NCI-H748 (cell line): ENCODE measurements at regions not wholly inside any gene's neighbourhood (a gene's known extent, or its start where the extent isn't known, plus 50 kb on each side); places are given as distances from the start of the nearest gene placed in this dataset.

Source experiments
- DNase-seq: peaks from one replicate; lab custom pipeline; 2025; ENCODE audit not compliant: unreplicated experiment; lab: John Stamatoyannopoulos, UW

DNA sequence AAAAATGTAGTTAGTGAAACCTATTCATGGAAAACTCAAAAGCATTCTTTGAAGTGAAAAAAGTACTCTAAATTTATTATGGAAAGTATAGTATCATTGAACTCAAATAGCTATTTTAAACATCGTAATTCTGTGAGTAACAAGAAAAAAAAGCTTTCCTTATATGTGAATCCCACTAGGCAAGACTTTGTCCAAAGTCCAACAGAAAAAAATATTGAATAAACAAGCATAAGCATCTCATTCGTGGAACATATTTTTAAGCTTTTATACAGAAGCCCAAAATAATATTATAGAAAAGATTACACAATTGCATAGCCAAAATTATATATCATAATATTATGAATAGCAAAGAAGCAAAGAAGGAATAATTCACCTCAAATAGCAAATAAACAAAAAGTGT is 79.4 kb upstream of the IFNE start:
- no peak for DNase-seq

DNA sequence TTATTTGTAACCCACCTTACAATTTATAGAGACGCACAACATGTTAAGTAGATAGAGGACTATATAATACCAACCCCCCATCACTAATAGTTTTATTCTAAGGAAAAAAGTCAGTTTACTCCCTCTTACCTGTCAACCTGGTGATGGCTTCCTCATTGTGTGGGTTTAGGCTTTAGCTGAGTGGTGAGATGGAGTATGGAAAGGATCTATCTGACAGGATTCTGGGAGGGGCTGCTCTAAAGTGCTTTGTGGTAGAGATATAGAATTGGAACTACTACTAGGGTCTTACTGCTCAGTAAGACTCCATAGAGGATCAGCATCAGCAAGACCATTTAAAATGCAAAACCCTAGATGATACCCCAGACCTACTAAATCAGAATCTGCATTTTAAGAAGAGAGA is 82.1 kb upstream of the IFNE start:
- DNase-seq = no peak

DNA sequence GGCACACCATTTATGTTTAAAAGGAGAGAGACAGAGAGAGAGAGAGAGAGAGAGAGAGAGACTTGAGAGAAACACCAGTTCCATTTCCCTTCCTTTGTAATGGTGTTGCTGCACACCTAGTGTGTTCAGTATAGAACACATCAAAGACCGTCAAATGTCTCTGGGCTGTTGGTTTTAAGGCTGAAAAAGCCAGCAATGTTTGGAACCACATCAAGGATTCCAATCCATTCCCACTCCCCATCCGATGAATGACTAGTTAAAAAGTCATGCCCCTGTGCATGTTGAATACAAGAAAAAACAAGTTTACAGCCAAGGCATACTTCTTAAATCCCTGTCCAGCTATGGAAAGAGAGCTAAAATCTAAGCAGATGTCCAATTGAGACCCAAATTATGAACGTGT is 83.0 kb upstream of the IFNE start:
- DNase-seq = no peak

DNA sequence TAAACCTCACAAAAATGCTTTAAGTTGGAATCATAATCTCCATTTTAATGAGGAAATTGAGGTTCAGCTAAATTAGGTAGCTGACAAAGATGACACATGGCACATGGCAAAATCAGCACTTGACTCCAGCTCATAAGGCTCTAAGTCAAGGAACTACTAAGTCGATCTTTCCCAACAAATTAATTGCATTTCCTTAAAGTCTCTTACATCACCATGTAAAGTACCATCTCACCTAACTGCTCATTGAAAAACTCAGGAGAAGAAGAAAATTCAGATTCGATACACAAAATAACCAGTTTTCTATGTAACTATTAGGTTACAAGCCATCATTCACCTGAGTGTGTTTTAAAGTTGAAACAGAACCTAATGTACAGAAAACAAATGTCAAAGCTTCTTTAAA is 85.8 kb upstream of the IFNE start:
- no peak for DNase-seq

DNA sequence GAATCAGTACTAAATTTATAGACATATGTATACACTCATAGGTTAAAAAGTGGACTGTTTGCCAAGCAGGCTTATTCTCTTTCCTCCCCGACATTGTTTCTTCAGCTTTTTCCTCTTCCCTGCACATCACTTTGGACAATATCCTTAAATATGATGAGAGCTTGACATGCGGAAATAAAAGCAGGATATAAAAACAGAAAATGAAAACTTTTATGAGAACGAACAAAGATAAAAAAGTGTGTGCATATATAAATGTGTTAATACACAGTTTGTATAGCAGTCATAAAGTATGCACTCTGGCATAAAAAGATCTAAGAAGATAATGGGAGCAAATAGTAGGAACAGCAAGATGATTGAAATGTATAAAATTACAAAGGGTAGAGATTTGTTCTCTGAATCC is 86.4 kb upstream of the IFNE start:
- no peak for DNase-seq

DNA sequence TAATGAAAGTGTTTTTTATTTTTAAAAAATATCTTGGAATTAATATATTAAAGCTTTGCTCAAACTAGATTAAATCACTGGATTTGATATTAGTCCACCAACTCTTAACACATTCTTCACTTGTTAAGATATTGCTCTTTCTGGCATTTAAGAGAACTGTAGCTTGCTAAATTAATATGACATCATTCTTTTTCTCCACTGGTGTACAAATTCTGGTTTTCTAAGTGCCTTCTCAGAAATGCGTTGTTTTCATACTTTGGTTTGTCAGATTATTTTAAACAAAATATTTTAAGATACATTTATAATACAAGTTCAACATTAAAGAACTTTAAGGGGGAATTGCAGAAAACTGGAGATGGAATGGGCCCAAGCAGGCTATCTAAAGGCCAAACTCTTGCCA is 87.6 kb upstream of the IFNE start:
- no peak for DNase-seq

DNA sequence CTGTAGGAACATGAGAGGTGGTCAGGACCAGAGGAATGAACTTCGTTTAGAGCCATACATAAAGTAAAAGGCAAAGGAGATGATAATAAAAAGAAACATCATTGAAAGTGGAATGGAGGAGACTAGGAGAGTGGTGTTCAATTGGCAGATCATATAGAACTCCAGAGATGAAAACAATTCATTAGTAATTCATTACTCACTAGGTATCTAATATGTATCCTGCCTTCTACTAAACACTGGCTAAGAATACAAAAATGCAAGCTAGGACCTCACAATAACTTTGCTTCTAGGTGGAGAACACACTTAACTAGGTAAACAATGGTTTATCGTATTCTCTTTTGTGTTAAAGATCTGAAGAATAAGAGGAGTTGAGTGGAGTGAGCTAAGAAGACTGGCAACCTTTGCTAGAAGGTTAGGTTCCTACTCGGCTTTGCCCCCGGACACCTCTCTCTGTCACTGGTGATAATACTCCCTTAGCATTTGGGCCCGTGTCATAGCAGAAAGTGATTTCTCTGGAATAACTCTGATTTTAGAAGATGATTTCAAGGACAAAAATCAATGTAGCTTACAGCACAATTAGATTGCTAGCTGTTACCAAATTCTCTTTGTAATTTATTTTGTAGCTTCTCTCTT is 88.6 kb upstream of the IFNE start:
- DNase-seq = no peak

- DNase-seq = no peak
Measured at GRCh38 chr9:21574261-21574660, 92.1 kb upstream of the IFNE start.

DNA sequence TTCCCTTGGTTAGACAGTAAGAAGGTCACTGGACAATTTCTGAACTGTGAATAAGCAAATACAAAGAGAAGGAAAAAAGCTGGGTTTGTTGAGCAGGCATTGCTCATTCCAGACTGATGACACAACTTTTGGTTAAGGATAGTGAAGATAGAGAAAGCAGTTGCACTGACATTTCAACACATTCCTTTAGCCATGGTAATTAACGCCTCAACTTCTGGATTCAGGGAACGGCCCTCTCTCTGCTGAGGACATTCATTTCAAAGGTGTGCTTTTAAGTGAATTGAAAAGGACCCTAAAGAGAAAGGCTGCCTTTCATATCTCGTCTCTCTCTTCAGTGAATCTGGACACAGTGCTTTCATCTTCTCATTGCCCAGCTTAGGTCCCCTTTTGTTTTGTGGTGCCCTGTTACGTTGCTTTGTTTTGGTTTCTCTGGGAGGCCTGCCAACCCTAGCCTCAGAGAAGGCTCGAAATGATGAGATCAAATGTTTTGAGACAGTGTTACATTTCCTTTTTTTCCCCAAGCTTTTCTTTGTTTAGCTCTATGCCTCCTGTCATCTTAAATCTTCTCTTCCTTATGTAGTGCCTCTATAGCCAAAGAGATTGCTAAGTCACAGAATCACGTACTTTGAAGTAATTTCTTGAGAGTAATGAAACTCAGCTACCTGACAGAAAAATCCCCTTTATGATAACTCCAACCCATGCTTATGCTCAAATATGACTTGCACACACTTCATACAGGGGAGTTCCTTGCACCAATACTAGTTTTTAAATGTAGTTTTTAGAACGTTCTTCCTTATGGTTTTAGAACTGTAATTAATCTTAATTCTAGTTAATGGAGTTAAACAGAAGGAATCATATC is 94.4 kb upstream of the IFNE start:
- no peak for DNase-seq

DNA sequence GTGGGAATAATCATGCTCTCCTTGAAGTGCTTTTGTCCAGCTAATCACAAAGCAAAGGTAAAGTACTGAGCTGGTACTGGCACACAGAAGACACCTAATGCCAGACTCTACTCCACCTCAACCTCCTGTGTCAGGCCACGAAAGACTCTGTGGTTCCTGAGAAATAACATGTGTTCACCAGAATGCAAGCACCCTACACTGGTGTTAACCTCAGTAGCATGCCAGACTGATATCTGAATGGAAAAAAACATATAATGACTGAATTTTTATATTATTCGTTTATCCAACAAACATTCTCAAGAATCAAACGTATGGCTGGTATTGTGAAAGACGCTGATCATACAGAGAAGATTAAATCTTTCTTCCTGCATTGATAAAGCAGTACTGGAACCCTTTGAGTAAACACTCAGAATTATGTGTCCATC is 97.1 kb upstream of the IFNE start:
- no peak for DNase-seq

- DNase-seq = no peak
Measured at GRCh38 chr9:21579743-21580142, 97.6 kb upstream of the IFNE start.

- no peak for DNase-seq
Measured at GRCh38 chr9:21580636-21581378, 98.7 kb upstream of the IFNE start.

GRCh38 chr9:21583628-21584377 is 101.7 kb upstream of the IFNE start:
- DNase-seq = no peak

- DNase-seq = no peak
Measured at GRCh38 chr9:21584890-21585289, 102.8 kb upstream of the IFNE start.

DNA sequence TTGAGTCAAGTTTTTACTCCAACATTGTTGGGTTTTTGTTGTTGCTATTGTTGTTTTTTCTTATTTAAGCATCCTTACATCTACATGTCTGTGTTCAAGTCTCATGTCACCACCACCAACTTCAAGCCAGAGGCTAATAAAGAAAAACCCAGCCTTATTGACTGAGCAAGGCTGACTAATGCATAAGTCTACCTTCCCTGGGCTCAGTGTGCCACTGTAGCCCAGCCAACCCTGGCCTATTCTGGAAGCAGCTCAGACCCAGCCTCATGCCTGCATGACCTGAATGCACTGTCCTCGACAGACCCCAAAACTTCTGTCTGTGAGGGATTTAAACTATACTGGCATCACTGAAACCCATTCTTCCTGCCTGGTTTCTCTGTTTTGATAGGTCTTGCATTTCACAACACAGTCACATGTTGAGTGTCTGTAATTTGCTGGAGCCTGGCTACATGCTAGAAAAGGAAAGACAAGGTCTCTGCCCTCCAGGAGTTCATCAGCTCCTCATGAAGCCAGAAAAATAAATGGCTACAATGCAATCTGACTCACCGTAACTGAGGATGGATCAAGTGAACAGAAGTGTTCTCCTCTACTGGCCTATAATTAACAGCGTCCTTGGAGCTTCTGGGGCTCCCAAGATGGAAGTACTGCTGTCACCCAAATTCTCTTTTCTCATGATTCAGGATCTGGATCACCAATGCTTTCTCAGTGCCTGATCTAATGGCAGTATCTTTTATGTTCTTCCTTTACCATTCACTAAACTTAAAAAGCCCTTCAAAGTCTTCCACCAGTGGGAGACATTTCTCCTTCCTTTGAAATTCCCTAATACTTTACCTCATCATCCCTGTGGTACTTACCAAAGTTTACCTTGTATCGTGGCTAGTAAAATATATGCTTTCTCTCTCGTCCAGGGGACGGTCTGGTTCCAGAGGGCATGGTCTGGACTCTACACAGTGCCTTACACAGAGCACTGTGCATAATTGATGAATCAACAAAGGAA is 103.9 kb upstream of the IFNE start:
- DNase-seq = no peak

DNA sequence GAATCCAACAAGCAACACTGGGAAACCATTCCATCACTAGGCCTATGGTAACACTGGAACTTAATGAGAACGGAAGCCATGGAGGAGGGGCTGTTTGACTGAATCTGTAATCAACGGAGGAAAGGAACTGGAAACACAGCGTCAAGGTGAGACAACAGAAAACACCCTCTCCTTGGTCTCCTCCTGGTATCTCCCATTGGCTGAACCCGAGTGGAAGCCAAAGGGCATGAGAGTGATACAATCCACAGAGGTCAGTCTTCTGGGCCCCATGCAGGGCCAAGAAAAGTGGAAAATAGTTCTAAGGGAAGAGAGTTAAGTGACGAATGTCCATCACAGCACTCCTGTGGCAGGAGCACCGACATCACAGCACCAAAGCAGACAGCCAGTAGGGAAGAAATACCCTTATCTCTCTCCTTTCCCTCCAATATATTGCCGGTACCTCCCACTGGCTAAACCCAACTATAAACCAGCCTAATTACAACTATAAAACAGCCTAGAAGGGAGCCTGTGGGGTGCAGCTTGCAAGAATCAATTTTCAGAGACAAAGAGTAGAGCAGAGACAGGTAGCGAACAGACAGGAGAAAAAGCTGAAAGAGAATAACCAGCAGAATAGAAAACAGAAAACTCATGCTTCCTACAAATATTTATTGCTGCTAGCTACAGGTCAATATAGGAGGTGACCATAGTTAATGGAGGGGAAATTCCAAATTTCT is 107.4 kb upstream of the IFNE start:
- no peak for DNase-seq

DNA sequence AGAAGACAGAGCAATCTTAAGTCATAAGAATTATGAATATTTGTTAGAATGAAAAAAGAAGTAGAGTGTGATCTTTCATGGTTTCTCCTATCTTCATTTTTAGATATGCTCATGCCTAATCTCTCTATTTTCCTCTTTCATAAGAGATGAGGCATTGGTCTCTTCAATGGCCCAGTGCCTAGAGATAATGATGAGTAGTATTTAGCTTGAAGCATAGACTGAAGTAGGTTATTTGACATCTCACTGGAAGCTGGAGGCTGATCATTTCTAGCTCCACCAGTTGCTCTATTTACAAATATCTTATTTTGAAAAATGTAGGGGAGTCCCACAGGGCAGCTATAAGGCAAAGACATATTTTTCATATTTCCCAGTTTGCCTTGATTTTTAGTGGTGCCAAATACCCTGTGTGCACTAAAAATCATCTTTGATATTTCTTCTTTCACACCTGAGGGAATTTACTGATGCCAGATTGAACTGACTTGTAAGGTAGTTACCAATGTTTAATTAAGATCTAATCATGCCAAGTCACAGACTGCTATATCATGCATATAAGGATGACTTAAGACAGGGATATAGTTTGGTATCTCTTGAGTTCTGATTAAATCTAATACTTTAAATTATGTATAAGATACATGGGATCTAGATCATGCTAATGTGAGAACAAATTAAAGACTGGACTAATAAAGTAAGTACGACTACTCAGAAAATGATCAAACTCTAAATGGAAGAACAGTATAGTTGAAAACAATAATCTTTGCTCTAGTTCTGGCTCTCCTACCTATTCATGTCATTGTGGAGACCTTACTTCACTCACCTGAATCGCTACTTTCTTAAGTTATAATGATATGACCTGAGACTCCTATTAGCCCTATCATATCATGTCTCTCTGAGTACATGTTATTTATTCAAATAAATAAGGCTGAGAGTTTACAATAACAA is 108.2 kb upstream of the IFNE start:
- DNase-seq = no peak
